Right lobe of liver (tissue), 6 donors: ENCODE measurements at regions not wholly inside any gene's neighbourhood (a gene's known extent, or its start where the extent isn't known, plus 50 kb on each side); places are given as distances from the start of the nearest gene placed in this dataset.

ENCODE experiments used
- ATAC-seq, 4 donors: fragments of 200-7000 bp; cut with Tn5 transposase; one replicate each; pipeline ENCODE4 v1.9.1; 2020; ENCODE audit warnings: mild to moderate bottlenecking in 4 of 4, moderate library complexity in 4 of 4
- DNase-seq, 3 donors: peaks; one replicate each; pipeline ENCODE4 v3.0.0-alpha.2; 2020
- H3K27ac ChIP-seq, 3 donors: fragments of 200-600 bp; one replicate each; pipeline ENCODE4 v1.8.0; 2022
- H3K27me3 ChIP-seq, 2 donors: fragments of 200-600 bp; one replicate each; pipeline ENCODE4 v1.8.0; 2022
- H3K36me3 ChIP-seq, 4 donors: fragments of 200-600 bp; sonication (generic) in 1 of 4; one replicate each; pipeline versions ENCODE4 v1.5.1 to v1.8.0; 2017 to 2022; ENCODE audit warnings: control low read depth in 1 of 4
- H3K4me1 ChIP-seq, 4 donors: fragments of 200-600 bp; sonication (generic) in 1 of 4; one replicate each; pipeline versions ENCODE4 v1.5.1 to v1.8.0; 2017 to 2022; ENCODE audit warnings: control low read depth in 1 of 4
- H3K4me3 ChIP-seq, 3 donors: fragments of 200-600 bp; one replicate each; pipeline ENCODE4 v1.8.0; 2022
- H3K9me3 ChIP-seq, 4 donors: fragments of 200-600 bp; sonication (generic) in 1 of 4; one replicate each; pipeline versions ENCODE4 v1.5.1 to v1.8.0; 2017 to 2022; ENCODE audit warnings: control low read depth in 1 of 4
- POLR2A ChIP-seq: fragments of 450-650 bp; IDR thresholded peaks from one replicate; pipeline ENCODE4 v1.6.1; 2017; ENCODE audit warnings: antibody characterized with exemption, mild to moderate bottlenecking
- WGBS: methylation state at CpG from one replicate; pipeline ENCODE4 v1.1.6; 2018; ENCODE audit warnings: low coverage, low lambda C conversion rate; ENCODE audit not compliant: insufficient coverage; ENCODE audit errors: missing lambda C conversion rate; 5-methylcytosine and 5-hydroxymethylcytosine counted together
- intact Hi-C, 2 donors: fragments of 100-400 bp; cut with DNase I; formaldehyde crosslinking; loops; one replicate each; pipeline versions ENCODE4 v1.11.2 to v1.14.1; 2022
- TF ChIP-seq, protein P1 (sequence below), 4 donors: fragments of 200-600 bp in 3 of 4; fragments of 450-650 bp in 1 of 4; IDR thresholded peaks; one replicate each; pipeline versions ENCODE4 v1.5.1 to v1.8.0; 2016 to 2022; ENCODE audit warnings: antibody characterized with exemption in 4 of 4, mild to moderate bottlenecking in 2 of 4
- donor health status: DM: no; HTN: yes; CAD: no.
- donor health status: DM: no; HTN: no; CAD: no.
- donor health status: DM: no; HTN: no; CAD: no.
- donor health status: DM: no; HTN: yes; CAD: no.
- donor health status: DM: no; HTN: yes; CAD: no.

DNA sequence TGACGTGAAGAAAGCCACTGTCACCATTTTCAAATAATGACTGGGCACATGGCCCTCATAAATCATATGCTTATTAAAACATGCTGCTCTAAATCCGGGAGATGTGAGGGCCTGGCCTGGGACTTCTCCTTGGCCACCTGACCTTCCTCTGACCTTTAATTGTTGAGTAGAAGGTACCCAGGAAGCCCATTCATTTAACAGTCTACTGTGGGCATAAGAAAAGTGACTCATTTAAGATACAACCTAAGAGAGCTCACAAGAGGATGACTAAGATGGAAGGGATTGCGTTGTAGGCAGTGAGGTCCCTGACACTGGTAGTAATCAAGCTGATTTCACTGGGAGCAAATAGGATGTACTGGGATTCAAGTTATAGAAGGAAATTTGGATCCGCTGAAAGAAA is 203.4 kb upstream of the GPR26 start:
- WGBS: 61% methylated on average over 4 of the region's 4 CpGs
- Histone ChIP-seq H3K9me3 (no peaks in the 10 kb centered on the region), H3K36me3 (no peaks in the 10 kb centered on the region), H3K27me3 (no peaks in the 10 kb centered on the region), H3K4me3 (no peak overlapping the region), H3K4me1 (no peaks in the 10 kb centered on the region), H3K27ac (no peak overlapping the region)
- intact Hi-C loops: no loop called here
- no peak for ATAC-seq
- TF ChIP-seq POLR2A: no peak
- TF ChIP-seq, protein P1, sequence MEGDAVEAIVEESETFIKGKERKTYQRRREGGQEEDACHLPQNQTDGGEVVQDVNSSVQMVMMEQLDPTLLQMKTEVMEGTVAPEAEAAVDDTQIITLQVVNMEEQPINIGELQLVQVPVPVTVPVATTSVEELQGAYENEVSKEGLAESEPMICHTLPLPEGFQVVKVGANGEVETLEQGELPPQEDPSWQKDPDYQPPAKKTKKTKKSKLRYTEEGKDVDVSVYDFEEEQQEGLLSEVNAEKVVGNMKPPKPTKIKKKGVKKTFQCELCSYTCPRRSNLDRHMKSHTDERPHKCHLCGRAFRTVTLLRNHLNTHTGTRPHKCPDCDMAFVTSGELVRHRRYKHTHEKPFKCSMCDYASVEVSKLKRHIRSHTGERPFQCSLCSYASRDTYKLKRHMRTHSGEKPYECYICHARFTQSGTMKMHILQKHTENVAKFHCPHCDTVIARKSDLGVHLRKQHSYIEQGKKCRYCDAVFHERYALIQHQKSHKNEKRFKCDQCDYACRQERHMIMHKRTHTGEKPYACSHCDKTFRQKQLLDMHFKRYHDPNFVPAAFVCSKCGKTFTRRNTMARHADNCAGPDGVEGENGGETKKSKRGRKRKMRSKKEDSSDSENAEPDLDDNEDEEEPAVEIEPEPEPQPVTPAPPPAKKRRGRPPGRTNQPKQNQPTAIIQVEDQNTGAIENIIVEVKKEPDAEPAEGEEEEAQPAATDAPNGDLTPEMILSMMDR (IDR thresholded peaks at IDR 0.05): no peak
- no peak for DNase-seq

DNA sequence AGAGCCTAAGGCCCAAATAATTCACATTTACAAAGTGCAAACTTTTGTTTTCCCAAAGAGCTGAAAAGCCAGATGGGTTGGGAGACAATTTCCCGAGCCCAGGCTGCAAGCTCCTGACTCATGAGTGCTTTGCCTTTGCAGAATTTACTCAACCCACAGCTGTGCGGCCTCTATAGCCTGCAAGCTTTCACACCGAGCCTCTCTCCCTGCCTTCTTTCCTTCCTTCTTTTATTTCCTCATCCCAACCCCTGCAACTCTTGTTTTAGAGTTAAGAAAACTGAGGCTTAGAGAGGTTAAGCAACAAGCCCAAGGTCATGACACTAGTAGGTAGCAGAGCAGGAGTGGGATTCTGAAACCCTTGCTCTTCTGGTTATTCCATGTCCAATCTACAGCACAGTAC is 203.0 kb upstream of the GPR26 start:
- Histone ChIP-seq H3K9me3 (no peaks in the 10 kb centered on the region), H3K36me3 (no peaks in the 10 kb centered on the region), H3K4me3 (no peak overlapping the region), H3K27me3 (no peaks in the 10 kb centered on the region), H3K27ac (no peak overlapping the region), H3K4me1 (no peaks in the 10 kb centered on the region)
- no peak for ATAC-seq
- no peak for DNase-seq
- WGBS: 48% methylated on average over 3 of the region's 3 CpGs
- intact Hi-C loops: no loop called here
- TF ChIP-seq POLR2A: no peak
- TF ChIP-seq, protein P1 (IDR thresholded peaks at IDR 0.05): no peak

DNA sequence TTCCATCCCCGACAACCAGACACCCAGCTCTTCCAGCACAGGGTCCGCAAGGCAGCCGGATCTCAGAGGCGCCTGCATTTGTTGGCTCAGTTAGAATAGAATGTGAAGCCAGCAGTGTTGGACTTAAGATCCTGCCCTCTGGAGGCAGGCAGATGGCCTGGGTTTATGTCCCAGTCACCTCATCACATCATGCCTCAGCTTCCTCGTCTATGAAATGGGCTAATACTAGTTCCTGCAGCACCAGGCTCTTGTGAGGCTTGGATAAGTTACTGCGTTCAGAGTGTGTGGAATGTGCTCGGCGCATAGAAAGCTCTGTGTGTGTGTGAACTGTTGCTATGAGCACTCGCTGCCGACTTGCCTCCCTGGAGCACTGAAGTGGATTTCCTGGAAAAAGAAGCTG is 202.5 kb upstream of the GPR26 start:
- no peaks in the 10 kb centered on the region for H3K9me3 ChIP-seq
- TF ChIP-seq POLR2A: no peak
- TF ChIP-seq, protein P1 (IDR thresholded peaks at IDR 0.05): no peak
- ATAC-seq (no peak), DNase-seq (no peak)
- no peaks in the 10 kb centered on the region for H3K36me3 ChIP-seq
- no peak overlapping the region for H3K27ac ChIP-seq
- H3K27me3 ChIP-seq: no peaks in the 10 kb centered on the region
- intact Hi-C loops: no loop called here
- WGBS: 86% methylated on average over 7 of the region's 10 CpGs
- no peaks in the 10 kb centered on the region for H3K4me1 ChIP-seq
- no peak overlapping the region for H3K4me3 ChIP-seq

DNA sequence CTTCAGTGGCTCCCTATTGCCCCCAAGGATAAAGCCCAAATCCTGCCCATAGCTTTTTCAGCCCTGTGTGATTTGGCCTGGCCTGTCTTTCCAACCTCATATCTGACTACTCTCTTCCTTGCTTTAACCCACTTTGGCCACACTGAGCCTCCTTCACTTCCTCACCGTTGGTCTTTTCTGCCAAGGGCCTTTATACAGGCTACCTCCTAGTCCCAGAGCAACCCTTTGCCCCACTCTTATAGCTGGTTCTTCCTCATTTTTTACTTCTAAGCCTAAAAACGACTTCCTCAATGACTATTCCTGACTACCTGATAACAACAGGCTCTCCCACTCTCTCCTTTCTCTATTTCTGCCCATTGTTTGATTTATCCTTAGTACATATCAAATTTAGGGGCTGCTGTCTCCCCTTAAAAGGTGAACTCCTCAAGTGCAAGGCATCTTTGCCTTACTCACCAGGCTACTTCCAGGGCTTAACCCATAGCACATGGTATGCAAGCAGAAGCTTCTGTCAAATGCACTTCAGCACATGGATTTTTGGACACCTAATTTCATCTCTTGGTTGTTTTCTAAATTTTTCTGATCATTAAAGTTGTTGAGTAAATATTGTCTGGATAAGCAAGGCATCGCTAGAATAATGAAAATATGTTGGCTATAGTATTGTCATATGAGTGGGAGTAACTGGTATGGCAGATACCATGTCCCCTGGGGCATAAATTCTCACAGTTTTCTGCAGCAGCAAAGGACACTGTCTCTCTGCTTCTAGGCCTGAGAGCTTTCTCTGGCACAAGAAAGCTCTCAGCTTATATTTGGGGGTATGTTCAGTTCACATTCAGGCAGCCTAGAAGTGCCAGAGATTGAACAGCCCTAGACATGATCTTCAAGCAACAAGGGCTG is 201.5 kb upstream of the GPR26 start:
- Histone ChIP-seq H3K36me3 (no peaks in the 10 kb centered on the region), H3K4me1 (no peaks in the 10 kb centered on the region), H3K4me3 (no peak overlapping the region), H3K27me3 (no peaks in the 10 kb centered on the region), H3K9me3 (no peaks in the 10 kb centered on the region), H3K27ac (no peak overlapping the region)
- intact Hi-C loops: no loop called here
- DNase-seq: no peak
- TF ChIP-seq, protein P1 (IDR thresholded peaks at IDR 0.05): no peak
- TF ChIP-seq POLR2A: no peak
- no peak for ATAC-seq
- WGBS: 38% methylated on average over 3 of the region's 3 CpGs
